Caco-2 (cell line): ENCODE measurements at regions not wholly inside any gene's neighbourhood (a gene's known extent, or its start where the extent isn't known, plus 50 kb on each side); places are given as distances from the start of the nearest gene placed in this dataset.

Source experiments
- BruUV-seq: library from RNA; stranded (reverse); fragments of 400-500 nt; replicated peaks from 2 replicates; lab custom pipeline; 2021; lab: Mats Ljungman, UMichigan
- CTCF ChIA-PET: fragments of 300-600 bp; sonication (Branson Sonifier 250); formaldehyde crosslinking; loops from one replicate; lab custom pipeline; 2022; ENCODE audit warnings: antibody characterized with exemption; lab: Charles Lee
- POLR2A ChIA-PET: fragments of 300-600 bp; sonication (Branson Sonifier 250); formaldehyde crosslinking; loops from one replicate; lab custom pipeline; 2022; ENCODE audit warnings: antibody characterized with exemption; lab: Charles Lee
- DNase-seq, 2 experiments: peaks; one replicate each; pipeline versions ENCODE4 v3.0.0 to v3.0.0-alpha.2; 2020 to 2022
- H3K27me3 ChIP-seq: replicated peaks from 2 replicates; pipeline ENCODE4 v1.6.0; 2011; ENCODE audit warnings: low read length; ENCODE audit not compliant: control insufficient read depth, insufficient read depth
- H3K36me3 ChIP-seq: 2 replicates; pipeline ENCODE4 v1.5.1; 2011; ENCODE audit warnings: low read length; ENCODE audit not compliant: control insufficient read depth, insufficient read depth
- H3K4me1 ChIP-seq: fragments of 250-450 bp; sonication (Bioruptor Pico); 2 replicates; pipeline ENCODE4 v1.5.1; 2020; ENCODE audit warnings: mild to moderate bottlenecking
- H3K4me3 ChIP-seq: 2 replicates; pipeline ENCODE4 v1.5.1; 2011; ENCODE audit warnings: low read depth, mild to moderate bottlenecking, control low read depth, low read length
- H3K9me3 ChIP-seq: fragments of 250-450 bp; sonication (Bioruptor Pico); 2 replicates; pipeline ENCODE4 v1.5.1; 2020; ENCODE audit warnings: mild to moderate bottlenecking, moderate library complexity
- H3K27ac Mint-ChIP-seq: one replicate; pipeline ENCODE4 v1.8.0; 2022; ENCODE audit warnings: mixed read lengths; ENCODE audit not compliant: unreplicated experiment
- H3K27me3 Mint-ChIP-seq: one replicate; pipeline ENCODE4 v1.8.0; 2022; ENCODE audit warnings: mixed read lengths; ENCODE audit not compliant: insufficient read depth, unreplicated experiment
- H3K36me3 Mint-ChIP-seq: one replicate; pipeline ENCODE4 v1.8.0; 2022; ENCODE audit warnings: mild to moderate bottlenecking, mixed read lengths; ENCODE audit not compliant: insufficient read depth, unreplicated experiment
- H3K4me1 Mint-ChIP-seq: one replicate; pipeline ENCODE4 v1.8.0; 2022; ENCODE audit warnings: low read depth, mixed read lengths; ENCODE audit not compliant: unreplicated experiment
- H3K4me3 Mint-ChIP-seq: one replicate; pipeline ENCODE4 v1.8.0; 2022; ENCODE audit warnings: mild to moderate bottlenecking, moderate library complexity, mixed read lengths; ENCODE audit not compliant: unreplicated experiment
- H3K9me3 Mint-ChIP-seq: one replicate; pipeline ENCODE4 v1.8.0; 2022; ENCODE audit warnings: mixed read lengths; ENCODE audit not compliant: unreplicated experiment
- CTCF ChIP-seq, 2 experiments: fragments of 200-600 bp in 1 of 2; IDR thresholded peaks; 1 replicate in 1 of 2; 2 replicates in 1 of 2; pipeline versions ENCODE4 v1.5.1 to v1.8.0; 2011 to 2022; ENCODE audit warnings: antibody characterized with exemption in 1 of 2, control low read depth in 1 of 2, inconsistent platforms in 1 of 2, low read depth in 1 of 2, low read length in 1 of 2, mild to moderate bottlenecking in 1 of 2, moderate library complexity in 1 of 2; ENCODE audit not compliant: insufficient read depth in 1 of 2, severe bottlenecking in 1 of 2, unreplicated experiment in 1 of 2
- intact Hi-C: fragments of 100-400 bp; cut with micrococcal nuclease; formaldehyde crosslinking; loops from one replicate; pipeline ENCODE4 v1.10.0; 2022; ENCODE audit not compliant: unreplicated experiment

- DNase-seq: no peak
- Histone ChIP-seq H3K27me3 (no peaks in the 10 kb centered on the region), H3K36me3 (no peaks in the 10 kb centered on the region), H3K4me1 (no peaks in the 10 kb centered on the region), H3K4me3 (no peak overlapping the region), H3K9me3 (peaks cover 10% of the 10 kb centered on the region; the same call in 1 of the 2 replicates)
- H3K27me3 Mint-ChIP-seq: no peaks in the 10 kb centered on the region
- TF ChIP-seq CTCF (IDR thresholded peaks at IDR 0.05; ENCODE audit: insufficient read depth in 1 of 2, low read depth in 1 of 2, low read length in 1 of 2, severe bottlenecking in 1 of 2, unreplicated experiment in 1 of 2): no peak
- no peak overlapping the region for H3K4me3 Mint-ChIP-seq
- intact Hi-C loops: no loop called here
- no peaks in the 10 kb centered on the region for H3K4me1 Mint-ChIP-seq
- ChIA-PET CTCF (no interaction called here), POLR2A (no interaction called here)
- H3K9me3 Mint-ChIP-seq: peaks cover 19% of the 10 kb centered on the region
- no peak overlapping the region for H3K27ac Mint-ChIP-seq
- H3K36me3 Mint-ChIP-seq: no peaks in the 10 kb centered on the region
- no TSS peak for BruUV-seq
Measured at GRCh38 chr10:3509355-3509754, 275.7 kb downstream of the KLF6 start.

- no peak overlapping the region for H3K4me3 Mint-ChIP-seq
- no TSS peak for BruUV-seq
- CTCF ChIA-PET: interaction anchor here (0.9 kb wide), 1 partner anchor 253 kb away, joined by 3 read pairs; no protein-coding TSS in a partner anchor
- no peaks in the 10 kb centered on the region for H3K36me3 ChIP-seq
- peaks cover under 1% of the 10 kb centered on the region for H3K9me3 Mint-ChIP-seq
- intact Hi-C loops: no loop called here
- no peaks in the 10 kb centered on the region for H3K27me3 Mint-ChIP-seq
- no peak for TF ChIP-seq CTCF (IDR thresholded peaks at IDR 0.05; ENCODE audit: insufficient read depth in 1 of 2, low read depth in 1 of 2, low read length in 1 of 2, severe bottlenecking in 1 of 2, unreplicated experiment in 1 of 2)
- H3K4me1 Mint-ChIP-seq: peaks cover 25% of the 10 kb centered on the region
- POLR2A ChIA-PET: no interaction called here
- H3K27ac Mint-ChIP-seq: no peak overlapping the region
- no peak for DNase-seq
- peaks cover 15% of the 10 kb centered on the region for H3K4me1 ChIP-seq
- no peaks in the 10 kb centered on the region for H3K9me3 ChIP-seq
- H3K36me3 Mint-ChIP-seq: no peaks in the 10 kb centered on the region
- no peak overlapping the region for H3K4me3 ChIP-seq
- H3K27me3 ChIP-seq: no peaks in the 10 kb centered on the region
Measured at GRCh38 chr10:3503299-3503698, 281.7 kb downstream of the KLF6 start.

- ChIA-PET CTCF (no interaction called here), POLR2A (no interaction called here)
- no peaks in the 10 kb centered on the region for H3K36me3 Mint-ChIP-seq
- peaks cover 15% of the 10 kb centered on the region for H3K4me1 ChIP-seq
- DNase-seq: no peak
- no peaks in the 10 kb centered on the region for H3K9me3 Mint-ChIP-seq
- no peaks in the 10 kb centered on the region for H3K36me3 ChIP-seq
- peak overlapping the region; percentile 40 for H3K27ac Mint-ChIP-seq
- no peak for TF ChIP-seq CTCF (IDR thresholded peaks at IDR 0.05; ENCODE audit: insufficient read depth in 1 of 2, low read depth in 1 of 2, low read length in 1 of 2, severe bottlenecking in 1 of 2, unreplicated experiment in 1 of 2)
- H3K9me3 ChIP-seq: no peaks in the 10 kb centered on the region
- intact Hi-C loops: no loop called here
- H3K4me3 Mint-ChIP-seq: no peak overlapping the region
- no peaks in the 10 kb centered on the region for H3K27me3 ChIP-seq
- no peaks in the 10 kb centered on the region for H3K27me3 Mint-ChIP-seq
- H3K4me1 Mint-ChIP-seq: peaks cover 26% of the 10 kb centered on the region
- H3K4me3 ChIP-seq: no peak overlapping the region
- BruUV-seq: no TSS peak
Measured at GRCh38 chr10:3502673-3503072, 282.3 kb downstream of the KLF6 start.
